HG02981 (cell line): ENCODE measurements at regions not wholly inside any gene's neighbourhood (a gene's known extent, or its start where the extent isn't known, plus 50 kb on each side); places are given as distances from the start of the nearest gene placed in this dataset.
A peak's percentile ranks its signal among the peaks of the same experiment; 100 is the strongest.
"Not testable (repeated sequence)": the region's sequence is repeated elsewhere in the genome, so short reads cannot be mapped to it uniquely, and the experiment has no call there.

Experiments
- ATAC-seq: cut with Tn5 transposase; IDR thresholded peaks from one replicate; pipeline ENCODE4 v1.9.1; 2021; ENCODE audit warnings: mild to moderate bottlenecking, moderate library complexity; ENCODE audit not compliant: unreplicated experiment

DNA sequence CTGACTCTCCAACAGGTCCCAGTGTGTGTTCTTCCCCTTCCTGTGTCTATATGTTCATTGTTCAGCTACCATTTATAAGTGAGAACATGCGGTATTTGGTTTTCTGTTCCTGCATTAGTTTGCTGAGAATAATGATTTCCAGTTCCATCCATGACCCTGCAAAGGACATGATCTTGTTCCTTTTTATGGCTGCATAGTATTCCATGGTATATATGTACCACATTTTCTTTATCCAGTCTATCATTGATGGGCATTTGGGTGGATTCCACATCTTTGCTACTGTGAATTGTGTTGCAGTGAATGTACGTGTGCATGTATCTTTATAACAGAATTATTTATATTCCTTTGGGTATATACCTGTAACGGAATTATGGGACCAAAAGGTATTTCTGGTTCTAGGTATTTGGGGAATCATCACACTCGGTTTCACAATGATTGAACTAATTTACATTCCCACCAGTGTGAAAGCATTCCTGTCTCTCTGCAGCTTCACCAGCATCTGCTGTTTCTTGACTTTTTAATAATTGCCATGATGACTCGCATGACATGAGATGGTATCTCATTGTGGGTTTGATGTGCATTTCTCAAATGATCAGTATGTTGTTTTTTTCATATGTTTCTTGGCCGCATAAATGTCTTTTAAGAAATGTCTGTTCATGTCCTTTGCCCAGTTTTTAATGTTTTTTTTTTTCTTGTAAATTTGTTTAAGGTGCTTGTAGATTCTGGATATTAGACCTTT lies 60.2 kb downstream of the LSMEM1 start:
- no peak for ATAC-seq

DNA sequence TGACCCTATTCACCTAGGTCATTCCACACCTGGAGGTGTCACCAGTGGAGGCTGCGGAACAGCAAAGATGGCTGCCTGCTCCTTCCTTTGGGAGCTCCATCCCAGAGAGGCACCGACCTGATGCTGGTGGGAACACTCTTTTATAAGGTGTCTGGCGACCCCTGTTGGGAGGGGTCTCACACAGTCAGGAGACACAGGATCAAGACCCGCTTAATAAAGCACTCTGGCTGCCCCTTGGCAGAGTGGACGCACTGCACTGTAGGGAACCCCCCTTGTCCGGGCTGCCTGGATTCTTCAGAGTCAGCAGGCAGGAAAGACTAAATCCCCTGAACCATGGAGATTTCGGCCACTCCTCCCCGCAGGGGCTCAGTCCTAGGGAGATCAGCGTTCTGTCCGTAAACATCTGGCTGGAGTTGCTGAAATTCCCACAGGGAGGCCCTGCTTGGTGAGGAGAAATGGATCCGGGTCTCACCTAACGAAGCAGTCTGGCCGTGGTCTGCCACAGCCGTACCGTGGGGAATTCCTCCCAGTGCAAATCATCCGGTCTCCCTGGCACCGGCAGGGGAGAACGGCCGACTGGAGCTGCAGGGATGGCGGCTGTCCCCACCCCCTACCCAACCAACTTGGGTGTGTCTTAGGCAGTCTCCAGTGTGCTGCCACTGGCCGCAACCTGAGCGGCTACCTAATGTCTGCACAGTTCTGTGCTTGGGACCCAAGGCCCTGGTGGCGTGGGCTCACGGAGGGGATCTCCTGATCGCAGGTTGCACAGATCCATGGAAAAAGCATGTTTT lies 66.1 kb downstream of the LSMEM1 start:
- no peak for ATAC-seq

DNA sequence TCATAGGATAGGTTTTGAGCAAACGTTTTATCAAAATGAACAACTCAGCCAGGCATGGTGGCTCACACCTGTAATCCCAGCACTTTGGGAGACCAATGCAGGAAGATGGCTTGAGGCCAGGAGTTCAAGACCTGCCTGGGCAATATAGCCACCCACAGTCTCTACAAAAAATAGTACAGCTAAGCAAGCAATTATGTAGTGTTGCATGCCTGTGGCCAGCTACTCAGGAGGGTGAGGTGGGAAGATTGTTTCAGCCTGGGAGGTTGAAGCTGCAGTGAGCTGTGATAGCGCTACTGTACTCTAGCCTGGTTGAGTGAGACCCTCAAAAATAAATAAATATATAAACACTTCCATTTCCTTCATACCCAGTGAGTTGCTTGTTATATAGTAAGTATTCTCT lies 67.1 kb downstream of the LSMEM1 start:
- no peak for ATAC-seq

DNA sequence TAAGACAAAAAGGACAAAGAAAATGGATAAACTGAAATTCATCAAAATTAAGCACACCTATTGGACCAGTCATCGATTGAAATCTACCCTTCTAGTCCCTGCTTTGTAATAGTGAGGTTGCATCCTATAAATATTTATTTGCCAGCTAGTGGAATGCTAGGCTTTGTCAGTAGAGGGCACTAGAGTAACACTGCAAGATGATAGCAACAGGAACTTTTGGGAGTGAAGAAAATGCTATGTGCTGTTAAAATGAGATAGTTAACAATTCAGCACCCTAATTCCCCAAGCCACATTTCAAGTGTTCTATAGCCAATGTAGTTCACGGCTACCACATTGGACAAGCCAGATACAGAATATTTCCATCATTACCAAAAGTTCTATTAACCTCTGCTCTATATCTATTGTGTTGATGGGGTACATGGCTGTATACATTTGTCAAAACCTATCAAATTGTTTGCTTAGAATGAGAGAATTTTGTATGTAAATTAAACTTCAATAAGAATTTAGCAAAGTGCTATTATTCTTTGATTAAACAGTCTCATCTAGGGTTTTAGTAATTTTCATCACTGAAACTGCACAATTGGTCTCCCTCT lies 69.8 kb downstream of the LSMEM1 start:
- peak; percentile 85 for ATAC-seq

DNA sequence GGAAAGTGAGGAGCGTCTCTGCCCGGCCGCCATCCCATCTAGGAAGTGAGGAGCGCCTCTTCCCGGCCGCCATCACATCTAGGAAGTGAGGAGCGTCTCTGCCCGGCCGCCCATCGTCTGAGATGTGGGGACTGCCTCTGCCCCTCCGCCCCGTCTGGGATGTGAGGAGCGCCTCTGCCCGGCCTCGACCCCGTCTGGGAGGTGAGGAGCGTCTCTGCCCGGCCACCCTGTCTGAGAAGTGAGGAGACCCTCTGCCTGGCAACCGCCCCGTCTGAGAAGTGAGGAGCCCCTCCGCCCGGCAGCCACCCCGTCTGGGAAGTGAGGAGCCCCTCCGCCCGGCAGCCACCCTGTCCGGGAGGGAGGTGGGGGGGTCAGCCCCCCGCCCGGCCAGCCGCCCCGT lies 70.7 kb downstream of the LSMEM1 start:
- not testable (repeated sequence) for ATAC-seq

DNA sequence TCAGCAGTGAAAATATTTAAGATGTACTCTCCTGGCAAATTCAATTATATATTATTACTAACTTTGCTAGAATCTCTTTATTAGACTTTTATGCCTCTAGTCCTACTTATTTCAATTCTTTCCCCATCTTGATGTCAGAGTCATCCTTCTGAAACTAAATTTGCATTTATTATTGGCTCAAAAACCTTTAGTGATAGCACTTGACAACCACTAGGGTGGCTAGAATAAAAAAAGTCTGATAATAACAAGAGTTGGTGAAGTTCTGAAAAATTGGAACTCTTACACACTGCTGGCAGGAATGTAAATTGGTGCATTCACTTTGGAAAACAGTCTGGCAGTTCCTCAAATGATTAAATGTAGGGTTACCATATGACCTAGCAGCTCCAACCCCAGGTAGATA lies 73.8 kb downstream of the LSMEM1 start:
- no peak for ATAC-seq

DNA sequence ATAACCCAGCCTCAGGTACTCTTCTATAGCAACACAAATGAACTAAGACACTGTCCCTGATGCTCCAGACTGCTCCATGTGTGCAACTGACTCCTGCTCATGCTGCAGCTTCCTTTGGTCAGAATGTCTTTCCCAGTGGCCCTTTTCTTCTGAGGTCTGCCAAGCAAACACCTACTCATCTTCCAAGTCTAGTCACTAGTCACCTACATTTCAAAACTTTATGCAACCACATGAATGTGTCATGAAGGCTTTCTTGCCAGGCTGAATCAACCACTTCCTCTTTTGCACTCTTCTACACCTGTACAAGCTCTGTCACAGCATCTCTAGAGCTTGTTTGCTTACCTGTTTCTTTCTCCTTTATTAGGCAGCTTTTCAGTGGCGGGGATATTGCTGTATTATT lies 75.8 kb downstream of the LSMEM1 start:
- ATAC-seq: peak; percentile 94

DNA sequence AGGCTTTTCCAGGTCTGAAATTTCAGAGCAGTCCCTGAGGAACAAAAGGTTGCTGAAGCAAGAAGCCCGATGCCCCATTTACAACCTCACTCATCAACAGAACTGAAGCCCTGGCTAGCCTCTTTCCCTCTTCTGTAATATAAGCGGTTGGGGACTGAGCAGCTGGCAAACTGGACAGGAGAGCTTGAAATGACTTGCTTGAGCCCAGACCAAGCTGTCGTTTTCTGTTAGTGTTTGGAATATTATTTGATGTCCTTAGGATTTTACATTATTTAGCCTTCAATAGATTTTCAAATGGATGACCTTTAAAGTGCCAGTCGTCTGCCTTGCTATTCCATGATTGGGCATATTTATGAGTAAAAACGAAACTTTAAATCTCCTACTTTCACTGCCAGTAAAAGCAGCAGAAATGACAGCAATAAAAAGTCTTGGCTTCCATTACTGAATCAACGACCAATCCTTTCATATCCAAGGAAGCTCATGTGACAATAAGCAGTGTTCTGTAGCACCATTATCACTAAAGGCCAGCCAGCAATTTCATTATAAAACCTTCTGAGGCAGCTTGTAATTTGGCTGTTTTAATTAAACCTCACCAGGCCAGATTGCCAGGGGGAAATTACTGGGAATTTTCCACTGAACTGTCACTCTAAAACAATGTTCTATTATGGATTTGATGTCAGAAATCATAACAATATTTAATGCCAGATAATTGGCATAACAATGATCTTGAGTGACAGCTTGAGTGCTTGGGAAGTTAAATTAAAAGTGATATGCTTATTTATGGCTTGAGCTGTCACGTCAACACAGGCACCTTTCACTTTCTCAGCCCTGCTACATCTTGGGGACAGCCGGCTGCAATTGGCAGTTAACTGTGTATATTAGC lies 85.9 kb downstream of the LSMEM1 start:
- no peak for ATAC-seq

DNA sequence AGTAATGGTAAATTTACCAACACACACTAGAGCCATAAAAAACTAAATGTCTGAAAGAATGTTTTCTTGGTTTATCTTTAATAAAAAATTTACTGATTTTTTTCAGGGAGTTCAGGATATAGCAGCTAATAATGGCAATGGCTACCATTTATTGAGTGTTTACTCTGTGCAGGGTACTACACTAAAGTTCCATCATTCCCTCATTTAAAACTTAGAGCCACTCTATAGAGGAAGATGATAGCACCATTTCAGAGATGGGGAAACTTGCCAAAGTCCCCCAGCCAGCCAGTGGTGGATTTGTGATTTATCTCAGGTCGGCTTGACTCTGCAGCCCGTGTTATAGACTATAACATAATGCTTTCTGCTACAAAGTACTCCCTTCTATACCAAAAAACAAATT lies 86.6 kb downstream of the LSMEM1 start:
- no peak for ATAC-seq

DNA sequence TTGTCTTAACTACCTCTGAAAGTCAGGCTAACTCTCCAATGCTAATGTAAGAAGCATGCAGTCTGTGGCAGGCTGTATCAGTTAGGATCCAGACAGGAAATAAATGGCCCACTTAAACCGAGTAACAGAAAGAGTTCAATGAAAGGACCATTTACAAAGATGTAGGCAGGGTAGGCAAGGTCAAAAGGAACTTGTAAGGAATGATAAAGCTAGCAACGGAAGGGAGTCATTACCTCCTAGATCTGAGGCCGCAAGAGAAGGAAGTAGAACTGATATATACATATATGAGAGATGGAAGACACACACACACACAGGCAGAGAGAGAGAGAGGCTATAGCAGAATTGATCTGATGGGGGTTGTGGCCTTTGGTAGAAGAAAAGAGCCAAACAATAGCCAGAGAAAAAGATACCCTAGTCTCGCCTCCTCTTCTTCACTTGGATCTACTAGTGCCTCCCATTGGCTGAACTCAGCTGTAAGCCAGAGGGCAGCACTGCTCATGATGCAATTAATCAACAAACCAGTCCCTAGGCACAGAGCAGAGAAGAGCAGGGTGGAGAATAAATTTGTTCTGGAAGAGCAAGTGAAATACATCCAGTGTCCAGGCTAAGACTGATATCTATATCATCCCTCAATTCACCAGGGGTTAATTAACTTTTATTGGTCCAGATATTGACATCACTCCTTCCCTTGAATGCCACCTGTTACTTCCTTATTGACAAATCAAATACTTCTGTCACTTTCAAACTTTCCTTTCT lies 91.2 kb downstream of the LSMEM1 start:
- no peak for ATAC-seq

DNA sequence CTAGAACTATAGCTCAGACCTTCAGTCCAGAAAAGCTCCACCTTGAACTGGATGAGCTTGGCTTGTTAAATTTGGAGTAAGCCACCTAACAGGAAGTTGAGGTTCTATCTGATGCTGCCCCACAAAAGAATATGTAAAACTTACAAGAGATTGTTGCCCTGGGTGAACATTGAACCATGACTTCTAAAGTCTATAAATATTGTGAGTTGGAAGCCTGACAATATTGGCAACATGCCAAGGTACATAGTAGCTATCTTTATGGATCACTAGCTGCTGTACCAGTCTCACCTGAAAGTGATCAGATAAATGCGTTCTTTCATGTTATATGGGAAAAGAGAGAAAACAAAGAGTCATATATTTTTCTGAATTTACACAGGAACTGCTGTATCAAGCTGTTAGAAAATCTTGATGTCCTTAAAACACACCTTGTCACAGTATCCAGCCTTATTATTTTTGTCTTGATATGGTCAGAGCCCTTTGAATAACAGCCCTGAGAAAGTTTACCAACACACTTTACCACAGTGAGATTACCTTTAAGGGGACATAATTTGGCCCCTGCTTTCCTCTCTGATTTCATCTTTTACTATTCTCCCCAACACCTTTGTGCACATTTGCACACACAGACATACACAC lies 92.0 kb downstream of the LSMEM1 start:
- no peak for ATAC-seq

DNA sequence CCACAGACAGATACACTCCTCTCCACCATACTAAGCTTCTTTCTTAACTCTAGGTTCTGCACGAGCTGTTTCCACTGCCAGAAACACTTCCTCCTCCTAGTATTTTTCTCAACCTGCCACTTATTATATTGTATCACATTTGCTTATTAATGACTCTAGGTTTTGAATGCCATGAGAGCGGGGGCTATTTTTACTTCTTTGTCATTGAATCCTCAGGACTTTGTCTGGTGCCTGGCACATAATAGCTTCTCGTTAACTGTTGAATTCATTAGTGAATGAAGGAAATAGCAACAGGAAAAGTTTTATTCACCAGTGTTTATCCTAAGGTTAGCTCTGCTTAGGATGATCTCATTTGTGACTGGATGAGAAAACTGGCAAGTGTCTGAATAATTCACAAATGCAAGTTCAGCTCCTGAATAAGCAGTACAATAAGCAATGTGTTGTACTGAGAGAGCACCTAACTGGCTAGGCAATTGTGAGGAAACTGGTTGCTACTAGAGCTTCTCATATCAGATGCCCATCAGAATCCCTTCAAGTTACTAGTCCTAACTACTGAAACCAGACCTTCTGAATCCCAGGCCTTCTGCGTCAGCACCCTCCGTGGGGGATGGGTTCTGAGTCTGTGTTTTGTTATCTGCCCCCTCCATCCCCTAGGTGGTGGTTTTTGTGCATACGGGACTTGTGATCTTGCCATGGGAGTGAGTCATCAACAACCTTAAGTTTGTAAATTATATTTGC lies 92.7 kb downstream of the LSMEM1 start:
- ATAC-seq: no peak

DNA sequence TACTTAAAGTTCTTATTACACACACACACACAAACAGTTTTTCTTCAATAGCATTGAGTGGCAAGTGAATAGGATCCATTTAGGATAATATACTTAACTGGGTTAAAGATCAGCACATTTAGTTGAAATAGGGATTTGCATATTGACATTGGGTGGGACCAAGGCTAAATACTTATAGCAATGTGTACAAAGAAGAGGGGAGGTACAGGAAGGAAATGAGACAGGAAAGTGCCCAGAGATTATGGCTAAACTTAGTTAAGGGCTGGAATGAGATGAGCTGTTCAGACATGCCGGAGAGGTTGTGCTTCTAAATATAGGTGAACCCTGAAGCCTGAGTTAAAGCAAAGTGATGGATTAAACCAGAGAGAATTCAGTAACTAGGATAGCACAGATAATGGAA lies 95.1 kb downstream of the LSMEM1 start:
- no peak for ATAC-seq

DNA sequence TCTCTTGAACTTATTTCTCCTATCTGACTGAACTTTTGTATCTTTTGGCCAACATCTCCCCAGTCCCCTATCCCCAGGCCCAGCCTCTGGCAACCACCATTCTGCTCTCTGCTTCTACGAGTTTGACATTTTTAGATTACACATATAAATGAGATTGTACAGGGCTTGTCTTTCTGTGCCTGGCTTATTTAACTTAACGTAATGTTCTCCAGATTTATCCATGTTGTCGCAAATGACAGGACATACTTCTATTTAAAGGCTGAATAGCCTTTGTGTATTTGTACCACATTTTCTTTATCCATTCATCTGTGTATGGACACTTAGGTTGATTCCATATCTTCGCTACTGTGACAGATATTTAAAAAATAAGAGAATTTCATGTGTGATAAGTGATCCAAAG lies 98.6 kb downstream of the LSMEM1 start:
- ATAC-seq: no peak

DNA sequence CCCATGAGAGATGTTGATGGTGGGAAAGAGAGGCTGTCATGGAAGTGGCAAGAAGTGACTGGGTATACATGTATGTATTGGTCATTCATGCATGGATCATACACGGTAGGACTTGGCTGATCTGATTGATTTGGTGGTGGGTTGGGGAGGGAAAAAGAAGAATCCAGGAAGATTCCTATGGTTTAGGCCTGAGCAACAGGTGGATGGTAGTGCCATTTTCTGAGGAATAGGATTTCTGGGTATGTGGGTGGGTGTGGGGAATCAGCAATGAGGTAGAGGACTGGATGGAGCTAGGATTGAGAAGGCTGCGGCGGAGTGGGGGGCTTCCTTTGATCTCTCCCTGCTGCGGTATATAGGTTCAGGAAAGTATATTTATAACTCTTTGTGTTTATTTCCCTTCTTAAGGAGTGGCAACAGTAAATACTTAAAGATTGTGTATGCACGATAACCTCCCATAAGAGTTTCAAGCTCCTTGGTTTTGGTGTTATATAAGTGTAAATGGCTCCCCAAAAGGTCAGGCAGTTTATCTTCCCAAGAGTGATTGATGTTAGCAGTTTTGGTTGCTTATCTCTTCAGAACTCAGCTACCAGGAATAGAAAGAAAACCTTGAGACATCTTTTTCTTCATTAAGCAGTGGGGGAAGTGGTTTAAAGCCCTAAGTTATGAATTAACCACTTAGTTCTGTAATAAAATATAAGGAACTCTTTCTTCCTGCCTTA lies 100.1 kb downstream of the LSMEM1 start:
- no peak for ATAC-seq

DNA sequence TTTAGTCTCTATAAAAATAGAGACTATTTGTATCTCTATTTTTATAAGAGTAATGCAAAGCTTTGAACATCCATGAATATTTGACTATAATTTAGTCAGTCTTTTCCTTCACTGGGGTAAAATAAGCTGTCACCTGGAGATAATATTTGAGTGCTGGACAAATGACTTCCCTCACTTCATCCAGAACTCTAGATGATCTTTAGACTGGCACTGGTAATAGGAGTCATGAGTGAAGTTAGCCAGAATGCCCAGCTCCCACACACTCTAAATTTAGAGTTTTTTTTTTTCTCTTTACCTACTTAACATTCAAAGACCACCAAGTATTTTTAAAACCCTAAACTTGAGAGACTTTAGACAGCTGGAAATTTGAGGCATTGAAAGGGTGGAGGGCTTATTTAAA lies 100.7 kb downstream of the LSMEM1 start:
- no peak for ATAC-seq

DNA sequence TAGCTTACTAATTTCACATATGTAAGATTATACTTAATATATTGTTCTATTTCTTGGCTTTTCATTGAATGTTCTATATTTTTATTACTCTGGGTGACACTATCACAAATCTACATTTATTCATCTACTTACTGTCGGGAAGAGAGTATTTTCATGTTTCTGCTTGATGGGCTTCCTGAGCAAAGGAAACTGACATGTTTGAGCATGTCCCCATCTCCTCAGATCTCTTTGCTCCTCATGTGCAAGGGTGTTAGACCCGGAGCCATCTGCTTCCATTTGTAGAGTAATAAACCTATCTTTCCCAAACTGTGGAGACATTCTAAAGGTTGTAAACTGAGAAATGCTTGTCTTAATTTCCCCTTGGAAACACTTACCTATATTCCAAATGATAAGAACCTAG lies 103.5 kb downstream of the LSMEM1 start:
- ATAC-seq: no peak

DNA sequence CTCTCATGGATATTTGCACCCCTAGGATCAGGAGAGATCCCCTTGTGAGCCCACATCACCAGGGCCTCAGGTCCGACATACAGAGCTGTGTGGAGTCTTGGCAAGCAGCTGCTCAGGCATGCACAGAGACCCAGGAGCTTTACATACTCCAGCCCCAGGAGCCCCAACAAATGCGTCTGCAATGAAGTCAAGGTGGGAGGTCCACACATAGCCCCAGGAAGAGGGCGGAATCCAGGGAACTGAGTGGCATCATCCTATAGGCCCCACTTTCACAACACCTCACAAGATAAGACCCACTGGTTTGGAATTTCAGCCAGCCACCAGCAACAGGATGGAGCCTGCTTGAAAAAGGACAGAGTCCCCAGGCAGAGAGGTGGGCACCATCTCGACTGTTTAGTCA lies 106.7 kb downstream of the LSMEM1 start:
- no peak for ATAC-seq
